Peyer's patch (tissue), 4 donors: ENCODE measurements at regions not wholly inside any gene's neighbourhood (a gene's known extent, or its start where the extent isn't known, plus 50 kb on each side); places are given as distances from the start of the nearest gene placed in this dataset.

Source experiments
- DNase-seq, 3 donors: peaks; one replicate each; pipeline ENCODE4 v3.0.0-alpha.2; 2017 to 2019
- H3K27ac ChIP-seq, 4 donors: fragments of 200-600 bp; sonication (generic); one replicate each; pipeline ENCODE4 v1.5.1; 2016 to 2019
- H3K27me3 ChIP-seq, 2 donors: fragments of 200-600 bp; sonication (generic); one replicate each; pipeline ENCODE4 v1.5.1; 2019
- H3K36me3 ChIP-seq, 3 donors: fragments of 200-600 bp; sonication (generic); one replicate each; pipeline ENCODE4 v1.5.1; 2016 to 2019
- H3K4me1 ChIP-seq, 4 donors: fragments of 200-600 bp; sonication (generic); one replicate each; pipeline ENCODE4 v1.5.1; 2016 to 2019
- H3K4me3 ChIP-seq, 4 donors: fragments of 200-600 bp; sonication (generic); 1 replicate in 3 of 4; 2 replicates in 1 of 4; pipeline ENCODE4 v1.5.1; 2016 to 2019; ENCODE audit warnings: mild to moderate bottlenecking in 1 of 4
- H3K9me3 ChIP-seq, 4 donors: fragments of 200-600 bp; sonication (generic); one replicate each; pipeline ENCODE4 v1.5.1; 2016 to 2019; ENCODE audit warnings: mild to moderate bottlenecking in 1 of 4
- CTCF ChIP-seq, 6 experiments: fragments of 450-650 bp in 4 of 6; fragments of 200-600 bp in 2 of 6; sonication (generic) in 1 of 6; IDR thresholded peaks; one replicate each; pipeline ENCODE4 v1.5.1; 2017 to 2019; ENCODE audit warnings: antibody characterized with exemption in 6 of 6, mild to moderate bottlenecking in 3 of 6, moderate library complexity in 1 of 6
- POLR2A ChIP-seq, 2 donors: fragments of 450-650 bp; IDR thresholded peaks; one replicate each; pipeline ENCODE4 v1.5.1; 2017; ENCODE audit warnings: antibody characterized with exemption in 2 of 2, mild to moderate bottlenecking in 2 of 2, moderate library complexity in 2 of 2

- Histone ChIP-seq H3K4me3 (no peak overlapping the region), H3K4me1 (no peaks in the 10 kb centered on the region), H3K27ac (peak overlapping the region in 1 of 4 donors; percentile 62), H3K36me3 (no peaks in the 10 kb centered on the region), H3K27me3 (no peaks in the 10 kb centered on the region), H3K9me3 (no peaks in the 10 kb centered on the region)
- no peak for DNase-seq
- no peak for TF ChIP-seq POLR2A (IDR thresholded peaks at IDR 0.05)
These were observed 57.9 kb upstream of the EXOC6 start for GRCh38 chr10:92790440-92790839.

GRCh38 chr10:92792661-92793060, 55.7 kb upstream of the EXOC6 start:
- no peaks in the 10 kb centered on the region for H3K27me3 ChIP-seq
- no peak overlapping the region for H3K27ac ChIP-seq
- H3K4me1 ChIP-seq = no peaks in the 10 kb centered on the region
- H3K36me3 ChIP-seq = no peaks in the 10 kb centered on the region
- TF ChIP-seq POLR2A (IDR thresholded peaks at IDR 0.05) = no peak
- no peak for TF ChIP-seq CTCF (IDR thresholded peaks at IDR 0.05)
- H3K4me3 ChIP-seq = no peak overlapping the region
- no peaks in the 10 kb centered on the region for H3K9me3 ChIP-seq
- DNase-seq = no peak
